OCI-LY3 (cell line): ENCODE measurements at regions not wholly inside any gene's neighbourhood (a gene's known extent, or its start where the extent isn't known, plus 50 kb on each side); places are given as distances from the start of the nearest gene placed in this dataset.

ENCODE experiments used
- EZH2phosphoT487 ChIP-seq: fragments of 200-600 bp; shearing (Covaris generic); IDR thresholded peaks from 2 replicates; pipeline ENCODE4 v1.6.1; 2018; ENCODE audit warnings: antibody characterized with exemption, mixed run types, low read depth
- TF ChIP-seq, protein P1 (sequence below): fragments of 200-600, 300-600 bp; sonication (generic); IDR thresholded peaks from 2 replicates; pipeline ENCODE4 v1.5.1; 2014; ENCODE audit warnings: antibody characterized with exemption, low read length, low read depth

DNA sequence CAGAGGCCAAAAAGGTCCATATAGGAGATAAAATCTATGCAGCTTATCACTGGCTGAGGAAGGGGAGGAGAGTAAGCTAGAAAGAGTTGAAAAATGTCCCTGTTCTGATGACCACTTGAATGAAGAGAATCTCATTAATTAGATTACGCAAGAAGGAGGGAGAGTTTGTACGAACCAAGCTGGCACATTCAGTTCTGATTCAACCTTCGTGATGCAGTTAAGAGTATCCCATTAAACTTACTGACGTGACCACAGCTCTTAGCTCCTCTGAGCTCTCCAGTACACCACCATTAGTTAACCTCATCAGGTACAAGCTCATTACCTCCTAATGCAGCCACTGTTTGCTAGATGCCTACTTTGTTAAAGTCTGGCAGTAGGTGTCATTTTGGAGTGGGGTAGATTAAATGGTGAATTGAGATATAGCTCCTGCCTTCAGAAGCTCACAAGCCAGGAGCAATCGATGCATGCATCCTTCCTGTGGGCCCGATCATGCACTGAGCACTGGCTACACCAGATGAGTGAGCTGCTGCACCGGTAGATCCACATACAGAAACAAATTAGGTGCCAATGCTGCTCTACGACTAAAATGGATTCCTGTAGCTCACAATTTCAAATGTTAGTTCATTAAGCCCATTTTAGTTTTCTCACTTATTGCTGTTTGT is 458.3 kb downstream of the COG6 start:
- TF ChIP-seq, protein P1, sequence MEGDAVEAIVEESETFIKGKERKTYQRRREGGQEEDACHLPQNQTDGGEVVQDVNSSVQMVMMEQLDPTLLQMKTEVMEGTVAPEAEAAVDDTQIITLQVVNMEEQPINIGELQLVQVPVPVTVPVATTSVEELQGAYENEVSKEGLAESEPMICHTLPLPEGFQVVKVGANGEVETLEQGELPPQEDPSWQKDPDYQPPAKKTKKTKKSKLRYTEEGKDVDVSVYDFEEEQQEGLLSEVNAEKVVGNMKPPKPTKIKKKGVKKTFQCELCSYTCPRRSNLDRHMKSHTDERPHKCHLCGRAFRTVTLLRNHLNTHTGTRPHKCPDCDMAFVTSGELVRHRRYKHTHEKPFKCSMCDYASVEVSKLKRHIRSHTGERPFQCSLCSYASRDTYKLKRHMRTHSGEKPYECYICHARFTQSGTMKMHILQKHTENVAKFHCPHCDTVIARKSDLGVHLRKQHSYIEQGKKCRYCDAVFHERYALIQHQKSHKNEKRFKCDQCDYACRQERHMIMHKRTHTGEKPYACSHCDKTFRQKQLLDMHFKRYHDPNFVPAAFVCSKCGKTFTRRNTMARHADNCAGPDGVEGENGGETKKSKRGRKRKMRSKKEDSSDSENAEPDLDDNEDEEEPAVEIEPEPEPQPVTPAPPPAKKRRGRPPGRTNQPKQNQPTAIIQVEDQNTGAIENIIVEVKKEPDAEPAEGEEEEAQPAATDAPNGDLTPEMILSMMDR: no peak
- TF ChIP-seq EZH2phosphoT487: no peak
